ENCODE measurements at regions not wholly inside any gene's neighbourhood (a gene's known extent, or its start where the extent isn't known, plus 50 kb on each side); places are given as distances from the start of the nearest gene placed in this dataset.
"Not testable (repeated sequence)": the region's sequence is repeated elsewhere in the genome, so short reads cannot be mapped to it uniquely, and the experiment has no call there.

DNA sequence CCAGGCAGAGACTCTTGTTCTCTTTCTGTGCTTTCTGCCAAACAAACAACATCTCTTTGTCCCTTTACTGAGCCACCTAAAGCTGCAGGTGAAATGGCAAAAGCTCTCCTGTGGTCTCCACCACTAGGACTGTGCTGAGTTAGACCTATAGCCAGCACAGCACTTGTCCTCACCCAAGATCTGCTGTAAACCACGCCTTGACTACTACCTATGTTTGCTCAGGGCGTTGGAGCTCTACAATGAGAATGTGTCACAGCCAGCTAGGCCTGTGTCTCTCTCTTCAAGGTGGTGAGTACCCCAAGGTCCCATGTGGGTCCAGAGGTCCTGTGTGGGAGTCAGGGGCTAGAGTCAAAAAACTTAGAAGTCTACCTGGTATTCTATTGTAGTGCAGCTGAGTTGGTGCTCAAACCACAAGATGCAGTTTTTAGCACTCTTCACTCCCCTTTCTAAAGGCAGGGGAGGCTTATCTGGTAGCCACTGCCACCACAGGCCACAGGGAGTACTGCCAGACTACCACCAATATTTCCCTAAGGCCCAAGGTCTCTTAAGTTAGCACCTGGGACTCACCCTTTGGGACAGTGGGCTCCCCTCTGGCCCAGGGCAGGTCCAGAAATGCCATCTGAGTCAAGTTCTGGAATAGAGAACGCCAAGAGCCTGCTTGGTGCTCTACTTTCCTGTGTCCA is 96.8 kb upstream of the RPRM start:
- H3K27me3 Mint-ChIP-seq (ENCODE audit: low read depth), result no peaks in the 10 kb centered on the region
- H3K36me3 Mint-ChIP-seq (ENCODE audit: low read depth), result no peaks in the 10 kb centered on the region
- ChIA-PET CTCF (no interaction called here), POLR2A (no interaction called here)
- no peak overlapping the region for H3K4me3 Mint-ChIP-seq
- H3K4me1 Mint-ChIP-seq (ENCODE audit: low read depth), result no peaks in the 10 kb centered on the region
- H3K27ac Mint-ChIP-seq, result no peak overlapping the region
- DNase-seq (no peak), ATAC-seq (no peak)
- H3K9me3 Mint-ChIP-seq (ENCODE audit: insufficient read depth), result no peaks in the 10 kb centered on the region

DNA sequence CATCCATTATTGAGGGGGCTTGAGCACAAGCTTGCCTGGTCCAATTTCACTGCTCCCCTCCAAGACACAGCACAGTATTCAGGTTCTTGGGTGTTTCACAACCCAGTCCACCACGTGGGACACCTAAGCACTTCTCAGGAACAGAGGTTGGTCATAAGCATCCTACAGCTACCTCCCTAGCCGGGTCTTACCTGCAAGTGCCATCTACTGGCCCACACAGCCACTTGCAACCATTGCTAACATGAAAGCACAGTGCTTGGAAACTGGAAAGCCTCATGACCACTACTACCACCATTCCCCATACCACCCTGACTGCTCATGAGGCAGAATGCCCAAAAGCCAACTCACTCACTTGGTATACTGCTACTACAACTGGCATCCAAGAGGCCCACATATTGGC is 105.7 kb upstream of the RPRM start:
- Mint-ChIP-seq H3K36me3 (ENCODE audit: low read depth) (no peaks in the 10 kb centered on the region), H3K4me3 (no peak overlapping the region), H3K27ac (no peak overlapping the region), H3K9me3 (ENCODE audit: insufficient read depth) (peaks cover 12% of the 10 kb centered on the region), H3K27me3 (ENCODE audit: low read depth) (no peaks in the 10 kb centered on the region), H3K4me1 (ENCODE audit: low read depth) (no peaks in the 10 kb centered on the region)
- ChIA-PET CTCF (no interaction called here), POLR2A (no interaction called here)
- ATAC-seq (no peak), DNase-seq (no peak)

DNA sequence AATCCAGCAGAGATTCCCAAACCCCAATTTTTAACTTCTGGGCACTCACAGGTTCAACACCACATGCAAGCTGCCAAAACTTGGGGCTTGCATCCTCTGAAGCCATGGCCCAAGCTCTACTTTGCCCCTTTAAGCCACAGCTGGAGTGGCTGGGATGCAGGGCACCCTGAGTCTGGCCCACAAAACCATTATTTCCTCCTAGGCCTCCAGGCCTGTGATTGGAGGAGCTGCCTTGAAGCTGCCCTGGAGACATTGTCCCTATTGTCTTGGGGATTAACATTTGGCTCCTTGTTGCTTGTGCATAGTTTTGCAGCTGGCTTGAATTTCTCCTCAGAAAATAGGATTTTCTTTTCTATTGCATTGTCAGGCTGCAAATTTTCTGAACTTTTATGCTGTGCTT is 109.8 kb upstream of the RPRM start:
- Mint-ChIP-seq H3K36me3 (ENCODE audit: low read depth) (no peaks in the 10 kb centered on the region), H3K27me3 (ENCODE audit: low read depth) (no peaks in the 10 kb centered on the region), H3K27ac (no peak overlapping the region), H3K4me1 (ENCODE audit: low read depth) (no peaks in the 10 kb centered on the region), H3K9me3 (ENCODE audit: insufficient read depth) (peaks cover 12% of the 10 kb centered on the region), H3K4me3 (no peak overlapping the region)
- DNase-seq (no peak), ATAC-seq (no peak)
- ChIA-PET CTCF (no interaction called here), POLR2A (no interaction called here)

DNA sequence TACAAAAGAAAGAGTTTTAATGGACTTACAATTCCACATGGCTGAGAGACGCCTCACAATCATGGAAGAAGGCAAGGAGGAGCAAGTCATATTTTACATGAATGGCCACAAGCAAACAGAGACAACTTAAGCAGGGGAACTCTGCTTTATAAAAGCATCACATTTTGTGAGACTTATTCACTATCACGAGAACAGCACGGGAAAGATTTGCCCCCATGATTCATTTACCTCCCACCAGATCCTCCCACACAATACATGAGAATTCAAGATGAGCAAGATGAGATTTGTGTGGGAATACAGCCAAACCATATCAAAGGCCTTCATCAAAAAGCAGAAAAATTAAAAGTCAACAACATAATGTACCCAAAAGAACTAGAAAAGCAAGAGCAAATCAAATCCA is 111.0 kb upstream of the RPRM start:
- H3K27me3 Mint-ChIP-seq (ENCODE audit: low read depth), result no peaks in the 10 kb centered on the region
- no peaks in the 10 kb centered on the region for H3K36me3 Mint-ChIP-seq (ENCODE audit: low read depth)
- H3K4me3 Mint-ChIP-seq, result no peak overlapping the region
- POLR2A ChIA-PET, result no interaction called here
- CTCF ChIA-PET, result no interaction called here
- H3K9me3 Mint-ChIP-seq (ENCODE audit: insufficient read depth), result peaks cover 12% of the 10 kb centered on the region
- no peaks in the 10 kb centered on the region for H3K4me1 Mint-ChIP-seq (ENCODE audit: low read depth)
- no peak overlapping the region for H3K27ac Mint-ChIP-seq
- ATAC-seq (no peak), DNase-seq (no peak)

DNA sequence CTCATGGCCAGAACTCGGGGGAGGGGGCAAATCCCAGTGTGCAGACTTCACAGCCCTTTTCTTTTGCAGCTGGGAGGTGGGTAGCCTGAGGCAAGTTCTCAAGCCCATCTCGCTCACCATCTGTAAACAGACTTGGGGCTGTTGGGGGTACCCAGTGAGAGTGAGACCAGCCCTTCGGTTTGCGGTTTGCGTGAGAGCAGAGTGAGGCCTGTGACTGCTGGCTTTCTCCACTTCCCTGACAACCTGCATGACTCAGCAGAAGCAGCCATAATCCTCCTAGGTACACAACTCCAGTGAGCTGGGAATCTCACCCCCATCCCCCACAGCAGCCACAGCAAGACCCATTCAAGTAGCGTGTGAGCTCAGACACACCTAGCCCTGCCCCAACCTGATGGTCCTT is 114.5 kb upstream of the RPRM start:
- H3K4me3 Mint-ChIP-seq; ATAC-seq; H3K9me3 Mint-ChIP-seq (ENCODE audit: insufficient read depth); H3K4me1 Mint-ChIP-seq (ENCODE audit: low read depth); CTCF ChIA-PET; POLR2A ChIA-PET; H3K27me3 Mint-ChIP-seq (ENCODE audit: low read depth); DNase-seq; H3K36me3 Mint-ChIP-seq (ENCODE audit: low read depth); H3K27ac Mint-ChIP-seq: not testable (repeated sequence)

DNA sequence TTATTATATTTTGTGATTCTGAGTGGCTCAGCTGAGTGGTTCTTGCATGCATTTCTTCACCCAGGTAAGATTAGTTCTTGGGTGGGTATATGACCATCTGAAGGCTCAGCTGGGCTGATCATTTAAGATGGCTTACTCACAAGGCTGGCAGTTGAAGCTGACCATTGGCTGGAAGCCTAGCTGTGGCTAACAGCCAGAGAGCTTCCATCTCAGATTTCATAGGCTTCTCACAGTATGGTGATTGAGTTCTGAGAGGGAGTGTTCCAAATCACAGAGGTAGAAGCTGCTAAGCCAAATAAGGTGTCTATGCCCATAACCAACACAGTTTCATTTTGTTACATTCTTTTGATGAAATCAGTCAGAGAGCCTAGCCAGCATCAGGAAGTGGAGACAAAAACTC is 117.4 kb upstream of the RPRM start:
- ChIA-PET CTCF (no interaction called here), POLR2A (no interaction called here)
- Mint-ChIP-seq H3K4me3 (no peak overlapping the region), H3K4me1 (ENCODE audit: low read depth) (no peaks in the 10 kb centered on the region), H3K27me3 (ENCODE audit: low read depth) (no peaks in the 10 kb centered on the region), H3K9me3 (ENCODE audit: insufficient read depth) (no peaks in the 10 kb centered on the region), H3K36me3 (ENCODE audit: low read depth) (no peaks in the 10 kb centered on the region), H3K27ac (no peak overlapping the region)
- ATAC-seq (no peak), DNase-seq (no peak)

DNA sequence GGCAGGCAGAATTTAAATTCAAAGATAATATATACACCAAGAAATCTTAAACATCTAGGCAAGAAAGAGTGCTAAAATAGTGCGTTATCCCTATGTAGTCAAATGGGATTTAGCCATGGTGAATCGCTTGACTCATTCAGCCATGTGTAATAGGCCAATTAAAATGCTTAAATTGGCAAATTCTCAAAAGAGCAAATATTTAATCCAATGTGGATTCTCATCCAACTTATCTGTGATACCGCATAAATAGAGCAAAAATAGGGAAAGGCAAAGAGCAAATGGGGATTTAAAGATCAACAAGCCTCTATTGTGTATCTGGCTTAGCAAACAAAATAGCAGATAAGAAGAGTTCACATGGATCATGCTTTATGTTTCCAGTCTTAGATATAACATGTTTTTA is 123.2 kb upstream of the RPRM start:
- H3K4me1 Mint-ChIP-seq (ENCODE audit: low read depth), result no peaks in the 10 kb centered on the region
- no peaks in the 10 kb centered on the region for H3K36me3 Mint-ChIP-seq (ENCODE audit: low read depth)
- H3K27ac Mint-ChIP-seq, result no peak overlapping the region
- no peaks in the 10 kb centered on the region for H3K9me3 Mint-ChIP-seq (ENCODE audit: insufficient read depth)
- no peaks in the 10 kb centered on the region for H3K27me3 Mint-ChIP-seq (ENCODE audit: low read depth)
- CTCF ChIA-PET, result no interaction called here
- ATAC-seq (no peak), DNase-seq (no peak)
- POLR2A ChIA-PET, result no interaction called here
- no peak overlapping the region for H3K4me3 Mint-ChIP-seq

DNA sequence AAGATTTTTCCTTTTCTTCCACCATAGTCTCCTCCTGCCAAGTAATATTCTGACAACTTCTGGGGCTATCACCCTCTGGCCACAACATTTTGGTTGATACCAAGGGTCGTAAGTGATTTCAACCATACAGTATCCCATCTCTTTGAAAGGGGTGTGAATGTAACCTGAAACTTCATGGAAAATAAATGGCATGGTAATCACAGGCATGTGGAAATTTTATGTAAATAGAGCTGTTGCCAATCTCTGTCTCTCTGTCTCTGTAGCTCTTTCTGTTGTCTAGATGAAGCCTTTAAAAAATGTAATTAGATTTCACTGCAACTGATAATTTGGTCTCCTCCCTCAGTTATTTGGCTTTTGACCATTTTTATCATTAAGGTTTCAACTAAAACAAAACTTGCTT is 125.6 kb upstream of the RPRM start:
- Mint-ChIP-seq H3K9me3 (ENCODE audit: insufficient read depth) (no peaks in the 10 kb centered on the region), H3K27ac (no peak overlapping the region), H3K36me3 (ENCODE audit: low read depth) (no peaks in the 10 kb centered on the region), H3K4me3 (no peak overlapping the region), H3K27me3 (ENCODE audit: low read depth) (no peaks in the 10 kb centered on the region), H3K4me1 (ENCODE audit: low read depth) (no peaks in the 10 kb centered on the region)
- ChIA-PET CTCF (no interaction called here), POLR2A (no interaction called here)
- ATAC-seq, result no peak
- DNase-seq, result no peak

DNA sequence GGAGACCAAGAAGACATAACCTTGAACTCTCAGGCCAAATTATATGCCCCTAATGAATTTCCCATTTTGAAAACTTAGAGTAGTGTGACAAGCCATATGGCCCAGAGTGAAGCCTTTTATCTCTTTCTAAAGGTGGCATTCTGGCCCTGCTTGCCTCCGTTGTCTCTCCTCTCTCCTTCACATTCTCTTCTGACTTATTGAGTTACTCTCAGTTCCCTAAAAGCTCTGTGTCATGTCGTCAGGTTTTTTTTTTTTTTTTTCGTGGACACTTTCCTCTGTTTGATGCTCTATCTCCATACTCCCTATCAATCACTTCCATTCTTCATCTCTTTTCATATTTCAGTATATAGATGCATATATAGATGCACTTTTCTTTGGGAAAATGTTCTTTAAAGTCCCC is 128.1 kb upstream of the RPRM start:
- POLR2A ChIA-PET, result no interaction called here
- Mint-ChIP-seq H3K36me3 (ENCODE audit: low read depth) (no peaks in the 10 kb centered on the region), H3K9me3 (ENCODE audit: insufficient read depth) (no peaks in the 10 kb centered on the region), H3K27me3 (ENCODE audit: low read depth) (no peaks in the 10 kb centered on the region), H3K27ac (no peak overlapping the region), H3K4me3 (no peak overlapping the region), H3K4me1 (ENCODE audit: low read depth) (peaks cover 2% of the 10 kb centered on the region)
- no peak for DNase-seq
- CTCF ChIA-PET, result no interaction called here
- no peak for ATAC-seq

DNA sequence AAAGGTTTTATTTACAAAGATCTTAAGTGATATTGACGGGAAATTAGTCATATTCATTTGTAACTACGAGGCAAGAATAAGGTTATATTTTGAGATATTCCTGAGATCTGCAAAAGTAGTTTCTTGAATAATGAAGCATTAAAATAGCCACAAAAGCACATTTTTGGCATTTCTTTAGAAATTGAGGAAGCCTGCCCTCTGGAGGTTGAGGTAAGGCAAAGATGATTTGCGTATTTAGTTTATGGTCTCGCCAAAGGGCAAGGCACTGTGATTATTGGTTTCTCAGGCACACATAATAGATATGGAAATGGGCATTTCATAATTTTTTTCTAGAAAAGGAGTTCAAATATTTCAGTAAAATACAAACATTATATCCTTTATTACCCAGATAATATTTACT is 143.7 kb upstream of the RPRM start:
- Mint-ChIP-seq H3K9me3 (ENCODE audit: insufficient read depth) (peaks cover 5% of the 10 kb centered on the region), H3K4me1 (ENCODE audit: low read depth) (no peaks in the 10 kb centered on the region), H3K27ac (no peak overlapping the region), H3K27me3 (ENCODE audit: low read depth) (no peaks in the 10 kb centered on the region), H3K4me3 (no peak overlapping the region), H3K36me3 (ENCODE audit: low read depth) (no peaks in the 10 kb centered on the region)
- POLR2A ChIA-PET, result no interaction called here
- ATAC-seq, result no peak
- no peak for DNase-seq
- CTCF ChIA-PET, result interaction anchor here (0.7 kb wide), 1 partner anchor 13 kb away, joined by 3 read pairs; no protein-coding TSS in a partner anchor

DNA sequence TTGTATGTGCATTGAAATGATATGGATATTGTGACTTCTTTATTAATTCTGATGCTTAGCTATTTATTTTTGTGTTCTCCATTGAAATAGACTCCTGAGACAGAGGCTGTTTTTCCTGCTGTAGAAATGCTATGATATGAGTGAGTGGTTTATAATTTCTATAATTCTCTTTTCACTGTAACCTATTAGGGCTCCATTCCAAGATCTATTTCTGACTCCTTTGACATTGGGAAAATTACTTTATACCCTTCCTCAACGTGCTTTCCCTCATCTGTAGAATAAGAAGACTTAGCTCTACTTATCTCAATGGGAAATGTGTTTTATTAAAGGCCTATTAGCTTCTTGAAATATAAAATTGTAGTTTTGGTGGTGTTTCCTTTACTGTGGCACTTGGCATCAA is 144.5 kb upstream of the RPRM start:
- H3K9me3 Mint-ChIP-seq (ENCODE audit: insufficient read depth), result peaks cover 5% of the 10 kb centered on the region
- no peaks in the 10 kb centered on the region for H3K4me1 Mint-ChIP-seq (ENCODE audit: low read depth)
- no peak for ATAC-seq
- ChIA-PET POLR2A (no interaction called here), CTCF (no interaction called here)
- H3K4me3 Mint-ChIP-seq, result no peak overlapping the region
- H3K27me3 Mint-ChIP-seq (ENCODE audit: low read depth), result no peaks in the 10 kb centered on the region
- no peak for DNase-seq
- H3K27ac Mint-ChIP-seq, result no peak overlapping the region
- no peaks in the 10 kb centered on the region for H3K36me3 Mint-ChIP-seq (ENCODE audit: low read depth)

DNA sequence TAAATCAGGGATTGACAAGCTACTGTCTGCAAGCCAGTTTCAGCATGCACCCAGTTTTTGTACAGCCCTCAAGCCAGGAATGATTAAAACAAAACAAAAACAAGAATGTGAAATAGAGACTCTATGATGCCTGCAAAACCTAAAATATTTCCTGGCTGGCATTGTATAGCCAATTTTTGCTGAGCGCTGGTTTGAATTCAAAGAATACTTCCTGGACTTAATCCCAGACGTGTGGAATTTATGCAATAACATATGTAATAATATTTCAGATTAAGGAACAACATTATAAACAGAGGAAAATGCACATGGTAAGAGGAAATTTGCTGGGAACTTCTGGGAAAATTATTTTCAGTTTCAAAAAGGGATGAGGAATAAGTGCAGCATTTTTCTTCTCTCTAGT is 148.1 kb upstream of the RPRM start:
- ChIA-PET CTCF (no interaction called here), POLR2A (no interaction called here)
- Mint-ChIP-seq H3K4me3 (no peak overlapping the region), H3K9me3 (ENCODE audit: insufficient read depth) (no peaks in the 10 kb centered on the region), H3K4me1 (ENCODE audit: low read depth) (no peaks in the 10 kb centered on the region), H3K27ac (no peak overlapping the region), H3K27me3 (ENCODE audit: low read depth) (no peaks in the 10 kb centered on the region), H3K36me3 (ENCODE audit: low read depth) (no peaks in the 10 kb centered on the region)
- no peak for DNase-seq
- no peak for ATAC-seq

DNA sequence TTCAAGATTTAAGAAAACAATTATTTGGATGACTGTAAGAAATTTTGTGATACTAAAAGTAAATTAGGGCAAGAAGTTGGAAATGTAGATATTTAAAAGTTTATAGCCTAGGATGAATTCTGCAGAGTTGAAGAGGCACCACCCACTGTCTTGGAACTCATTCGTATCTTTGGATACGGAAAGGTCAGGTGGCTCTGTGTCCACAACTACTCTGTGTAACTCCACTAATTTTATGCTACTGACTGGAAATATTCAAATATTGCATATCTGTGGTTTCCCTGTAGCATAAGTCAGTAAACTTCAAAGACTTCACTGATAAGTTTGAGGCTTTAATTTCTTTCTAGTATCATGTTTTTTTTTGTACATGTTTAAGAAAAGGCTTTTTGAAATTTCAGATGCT is 156.9 kb upstream of the RPRM start:
- no peak for DNase-seq
- H3K4me3 Mint-ChIP-seq, result no peak overlapping the region
- H3K9me3 Mint-ChIP-seq (ENCODE audit: insufficient read depth), result peaks cover 9% of the 10 kb centered on the region
- H3K27me3 Mint-ChIP-seq (ENCODE audit: low read depth), result no peaks in the 10 kb centered on the region
- ATAC-seq, result no peak
- POLR2A ChIA-PET, result no interaction called here
- H3K36me3 Mint-ChIP-seq (ENCODE audit: low read depth), result no peaks in the 10 kb centered on the region
- CTCF ChIA-PET, result no interaction called here
- no peak overlapping the region for H3K27ac Mint-ChIP-seq
- H3K4me1 Mint-ChIP-seq (ENCODE audit: low read depth), result no peaks in the 10 kb centered on the region
